GM19025 (cell line): ENCODE measurements at regions not wholly inside any gene's neighbourhood (a gene's known extent, or its start where the extent isn't known, plus 50 kb on each side); places are given as distances from the start of the nearest gene placed in this dataset.

Experiments used
- ATAC-seq: cut with Tn5 transposase; IDR thresholded peaks from one replicate; pipeline ENCODE4 v1.9.1; 2021; ENCODE audit warnings: mild to moderate bottlenecking, low read depth, moderate library complexity; ENCODE audit not compliant: unreplicated experiment

DNA sequence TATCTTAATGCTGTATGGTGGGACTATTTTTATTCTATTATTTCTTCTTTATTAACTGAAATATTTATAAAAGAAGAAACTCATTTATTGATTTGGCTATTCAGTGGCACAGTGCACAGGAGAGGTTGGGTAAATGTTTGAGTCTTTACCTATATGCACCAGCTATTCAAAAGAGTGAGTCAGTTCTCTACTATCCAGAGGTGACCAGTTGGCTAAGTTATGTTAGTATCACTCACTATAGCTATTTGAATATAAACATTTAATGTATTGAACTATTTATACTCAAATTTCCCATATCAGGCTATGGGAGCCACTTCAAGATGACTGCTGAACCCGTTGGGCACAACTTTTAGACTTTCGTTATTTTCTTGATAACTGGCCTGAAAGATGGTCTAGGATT is 106.1 kb upstream of the VEGFC start:
- ATAC-seq: no peak

DNA sequence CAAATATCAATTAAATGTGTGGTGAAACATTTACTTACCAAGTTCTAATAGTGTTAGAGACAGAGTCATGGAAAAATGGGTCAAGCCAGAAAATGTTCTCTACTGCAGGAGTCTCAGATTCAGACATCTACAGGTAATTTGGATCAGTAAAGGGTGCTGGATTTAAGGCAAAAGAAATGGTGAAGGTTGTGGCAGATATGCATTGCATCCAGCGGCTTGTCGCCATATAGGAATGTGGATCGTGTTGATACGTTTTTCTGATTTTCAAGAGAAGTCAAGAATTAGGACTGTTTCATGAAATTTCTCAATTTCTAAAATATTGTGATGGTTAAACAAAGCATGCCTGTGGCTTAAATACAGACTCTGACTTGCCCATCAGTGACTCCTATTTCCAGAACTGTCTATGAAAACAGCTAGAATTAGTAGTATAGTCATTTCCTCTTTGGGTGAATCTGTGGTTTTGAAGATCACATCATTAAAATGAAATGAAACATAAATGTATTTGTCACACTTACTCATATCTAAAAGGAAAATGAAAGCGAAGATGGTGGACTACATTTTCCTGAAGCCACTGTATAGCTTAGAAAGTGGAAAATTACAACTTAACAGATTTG is 110.1 kb upstream of the VEGFC start:
- peak; percentile 90 for ATAC-seq

DNA sequence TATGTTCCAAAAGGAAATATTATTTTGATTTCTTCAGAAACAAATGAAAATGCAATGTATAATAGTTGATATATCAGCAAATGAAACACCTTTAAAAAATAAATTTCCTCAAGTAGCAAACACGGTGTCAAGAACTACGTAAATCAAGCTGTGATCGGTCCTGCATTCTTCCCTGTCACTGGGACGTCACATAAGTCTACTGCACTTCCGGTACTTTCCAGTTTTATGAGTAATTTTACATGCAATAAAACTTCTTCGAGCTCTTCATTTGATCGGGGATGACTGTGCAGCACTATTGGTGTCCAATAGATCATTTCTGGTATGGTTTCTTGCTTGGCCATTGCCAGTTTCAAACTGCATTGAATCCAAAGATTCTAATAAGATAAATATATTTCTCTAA is 114.0 kb upstream of the VEGFC start:
- no peak for ATAC-seq

DNA sequence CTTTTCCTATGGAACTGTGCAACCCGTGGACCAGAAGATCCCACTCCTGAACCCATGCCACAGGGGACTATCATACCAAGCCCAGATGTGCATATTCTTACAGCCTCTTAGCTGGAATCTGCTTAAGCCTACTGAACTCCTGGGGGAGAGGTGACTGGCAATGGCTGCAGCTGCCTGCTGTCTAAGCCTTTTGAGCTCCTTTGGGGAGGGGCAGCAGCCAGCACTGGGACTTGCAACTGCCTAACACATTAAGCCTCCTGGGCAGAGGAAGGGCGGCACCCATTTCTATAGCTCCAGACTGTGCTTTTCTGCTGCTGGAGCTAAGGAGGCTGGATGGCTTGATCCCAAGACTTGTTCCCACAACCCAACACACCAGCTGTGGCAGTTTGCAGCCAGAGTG is 117.9 kb upstream of the VEGFC start:
- no peak for ATAC-seq

DNA sequence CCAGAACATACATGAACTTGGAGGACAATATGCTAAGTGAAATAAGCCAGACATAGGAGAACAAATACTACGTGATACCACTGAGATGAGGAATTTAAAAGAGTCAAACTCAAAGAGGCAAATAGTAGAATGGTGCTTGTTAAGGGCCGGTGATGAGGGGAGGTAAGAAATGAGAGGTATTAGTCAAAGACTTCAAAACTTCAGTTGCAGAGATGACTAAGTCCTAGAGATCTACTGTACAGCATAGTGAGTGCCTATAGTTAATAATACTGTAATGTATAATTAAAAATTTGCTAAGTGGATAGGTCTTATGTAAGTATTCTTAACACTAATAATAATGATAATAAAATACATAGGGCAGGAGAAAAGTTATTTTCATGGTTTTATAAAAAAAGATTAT is 126.9 kb upstream of the VEGFC start:
- ATAC-seq: no peak

DNA sequence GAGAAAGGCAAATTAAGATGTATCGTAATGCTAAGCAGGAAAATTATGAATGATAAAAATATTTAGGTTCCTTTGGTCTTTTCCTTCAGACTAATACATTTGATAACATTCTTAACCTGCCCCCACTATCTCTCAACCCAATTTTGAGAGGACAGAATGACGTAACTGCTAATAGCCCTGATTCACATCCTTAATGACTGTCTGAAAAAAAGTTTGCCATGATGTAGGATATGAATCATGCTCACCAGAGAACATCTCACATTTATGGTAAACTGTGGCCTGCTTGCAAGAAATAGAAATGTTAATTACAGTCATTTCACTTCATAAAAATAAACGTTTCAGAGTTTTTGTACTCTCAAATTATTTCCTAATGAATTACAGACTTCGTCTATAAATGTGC is 128.0 kb upstream of the VEGFC start:
- ATAC-seq: no peak

DNA sequence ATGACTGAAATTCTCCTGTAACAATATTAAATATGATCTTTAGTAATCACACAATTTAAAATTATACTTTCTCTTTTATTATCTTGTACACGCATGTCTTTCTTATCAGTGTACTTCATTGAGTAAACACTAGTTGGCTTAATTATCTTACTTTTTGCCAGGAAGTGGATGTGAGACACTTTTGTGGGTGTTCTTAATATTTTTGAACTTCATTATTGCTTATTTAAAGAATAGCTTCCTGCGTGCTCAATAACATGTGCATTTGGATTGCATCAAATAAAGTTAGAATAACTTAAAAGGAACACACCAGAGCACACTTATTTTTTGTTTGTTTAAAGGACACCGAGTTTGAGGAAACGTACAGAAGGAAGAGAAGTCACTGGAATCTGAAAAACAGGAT is 128.5 kb upstream of the VEGFC start:
- ATAC-seq: no peak

DNA sequence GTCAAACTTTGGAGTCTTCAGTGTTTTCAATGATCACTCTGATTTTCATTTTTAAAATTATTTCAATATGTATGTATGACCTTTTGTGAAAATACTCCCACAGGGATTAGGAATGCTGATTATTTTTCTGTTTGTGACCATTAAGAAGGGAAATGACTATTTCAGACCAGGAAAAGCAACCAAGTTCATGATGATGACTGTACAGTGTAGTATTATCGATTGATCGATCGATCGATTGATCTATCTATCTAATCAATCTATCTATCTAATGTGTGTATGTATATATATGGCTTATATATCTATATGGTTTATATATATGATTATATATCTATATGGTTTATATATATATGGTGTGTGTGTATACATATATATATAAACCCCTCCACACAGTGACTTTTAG is 131.5 kb upstream of the VEGFC start:
- ATAC-seq: no peak

DNA sequence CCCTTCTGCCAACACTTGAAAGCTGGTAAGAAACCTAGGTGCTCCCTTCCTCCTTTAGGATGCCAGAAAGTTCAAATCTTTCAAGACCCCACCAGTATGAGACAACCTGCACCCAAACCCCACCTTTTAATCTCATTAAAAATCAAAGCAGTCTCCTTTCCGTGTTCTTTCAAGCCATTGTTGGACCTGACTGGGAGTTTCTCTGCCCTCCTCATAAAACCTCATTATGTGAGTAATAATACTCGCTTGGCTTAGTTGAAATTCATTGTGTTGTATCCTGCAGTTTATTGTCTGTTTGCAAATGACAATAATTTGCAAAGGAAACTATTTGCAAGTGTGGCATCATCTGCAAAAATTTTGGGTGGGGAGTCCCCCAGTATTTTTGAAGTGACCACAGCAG is 133.2 kb upstream of the VEGFC start:
- no peak for ATAC-seq

DNA sequence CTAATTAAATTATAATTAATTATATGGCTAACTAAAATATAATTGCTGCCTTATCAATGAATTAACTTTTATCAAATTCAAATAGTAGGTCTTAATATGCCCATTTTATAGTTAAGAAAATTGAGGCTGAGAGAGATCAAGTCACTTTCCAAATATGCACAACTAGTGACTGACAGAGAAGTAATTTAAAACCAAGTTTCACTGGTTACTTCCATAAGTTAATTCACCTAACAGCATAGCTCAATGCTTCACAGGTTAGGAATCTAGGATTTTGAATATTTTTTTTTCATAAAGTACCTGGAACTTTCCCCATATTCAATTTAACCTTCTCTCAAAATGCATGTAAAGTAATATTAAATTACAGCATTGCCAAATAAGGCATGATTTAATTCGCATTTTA is 134.4 kb upstream of the VEGFC start:
- ATAC-seq: no peak

DNA sequence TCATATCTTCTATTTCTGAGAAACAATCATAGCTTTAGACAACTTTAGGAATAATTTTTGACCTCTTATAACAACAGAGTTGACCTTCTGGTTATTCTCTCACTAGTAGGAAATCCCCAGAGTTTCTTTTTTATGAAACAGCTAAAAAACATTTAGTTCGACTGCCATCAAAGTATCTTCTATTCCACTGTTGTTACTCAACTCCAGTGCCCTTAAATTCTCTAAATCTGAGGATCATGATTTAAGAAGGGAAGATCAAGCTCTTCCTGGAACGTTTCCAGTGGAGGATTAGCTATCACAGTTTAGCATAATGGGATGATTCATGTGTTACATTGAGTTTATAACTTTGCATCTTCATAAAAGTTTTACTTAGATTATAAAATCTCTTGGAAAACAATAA is 134.9 kb upstream of the VEGFC start:
- ATAC-seq: no peak

DNA sequence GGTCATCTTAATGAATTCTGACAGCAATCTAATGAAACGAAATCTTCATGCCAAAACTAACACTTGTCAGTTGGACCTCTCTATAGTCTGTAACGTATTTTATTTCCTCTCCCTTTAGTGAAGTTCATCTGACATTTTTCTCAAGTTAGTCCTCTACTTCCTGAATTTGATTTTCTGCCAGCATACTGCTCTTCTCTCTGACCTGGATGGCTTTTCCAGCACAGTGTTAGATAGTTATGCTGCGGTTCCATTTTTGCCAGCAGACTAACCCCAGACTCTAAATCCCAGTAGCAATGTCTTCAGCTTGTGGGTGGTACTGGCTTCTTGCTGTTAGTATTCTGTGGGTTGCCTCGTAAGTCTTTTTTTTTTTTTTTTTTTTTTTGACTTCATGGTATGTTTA is 146.7 kb upstream of the VEGFC start:
- no peak for ATAC-seq

DNA sequence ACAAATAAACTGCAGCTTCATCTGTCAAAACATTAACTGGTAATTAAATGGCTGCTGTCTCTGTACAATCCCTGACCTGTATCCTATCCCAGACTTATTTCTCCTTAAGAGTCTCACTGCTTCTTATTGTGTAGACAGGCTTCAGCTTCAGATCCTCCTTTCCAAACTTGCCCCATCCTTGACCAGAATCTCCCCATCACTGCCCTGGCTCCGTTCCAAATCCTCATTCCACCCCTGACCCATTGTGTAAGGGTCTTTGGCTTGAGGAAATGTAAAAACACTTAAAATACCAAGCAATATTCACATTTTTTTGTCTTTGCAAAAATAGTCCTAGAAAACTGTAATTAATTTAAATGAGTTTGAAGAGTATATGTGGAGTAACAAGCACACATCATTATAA is 152.6 kb upstream of the VEGFC start:
- ATAC-seq: no peak

DNA sequence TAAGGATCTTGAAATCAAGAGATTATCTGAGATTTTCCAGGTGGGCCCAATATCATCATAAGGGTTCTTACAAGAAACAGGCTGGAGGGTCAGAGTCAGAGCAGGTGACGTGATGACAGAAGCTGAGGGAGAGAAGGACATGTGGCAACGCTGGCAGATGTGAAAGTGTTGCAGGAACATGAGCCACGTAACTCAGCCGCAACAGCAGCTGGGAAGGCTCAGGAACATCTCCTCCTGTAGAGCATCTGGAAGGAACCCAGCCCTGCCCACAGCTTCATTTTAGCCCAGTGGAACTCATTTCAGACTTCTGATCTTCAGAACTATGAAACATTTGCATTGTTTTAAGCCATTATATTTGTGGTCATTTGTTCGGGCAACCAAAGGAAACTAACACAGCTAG is 156.3 kb upstream of the VEGFC start:
- no peak for ATAC-seq

DNA sequence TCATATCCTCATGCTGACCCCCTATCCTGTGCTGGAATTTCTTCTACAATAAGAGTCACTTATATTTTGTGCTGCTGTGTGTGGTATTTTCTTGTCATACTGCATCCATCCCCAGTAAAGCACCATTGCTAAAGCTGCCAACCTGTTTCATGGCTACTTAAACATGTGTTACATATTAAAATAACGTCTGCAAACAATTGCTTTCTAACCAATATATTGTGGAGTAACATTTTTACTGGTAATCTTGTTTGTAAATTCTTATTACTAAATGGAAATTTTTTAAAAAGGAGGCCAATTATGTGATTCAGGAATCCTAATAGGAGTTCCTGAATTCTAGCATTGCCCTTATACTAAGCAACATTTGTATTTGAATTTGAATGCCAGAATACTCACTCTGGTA is 160.3 kb upstream of the VEGFC start:
- no peak for ATAC-seq

DNA sequence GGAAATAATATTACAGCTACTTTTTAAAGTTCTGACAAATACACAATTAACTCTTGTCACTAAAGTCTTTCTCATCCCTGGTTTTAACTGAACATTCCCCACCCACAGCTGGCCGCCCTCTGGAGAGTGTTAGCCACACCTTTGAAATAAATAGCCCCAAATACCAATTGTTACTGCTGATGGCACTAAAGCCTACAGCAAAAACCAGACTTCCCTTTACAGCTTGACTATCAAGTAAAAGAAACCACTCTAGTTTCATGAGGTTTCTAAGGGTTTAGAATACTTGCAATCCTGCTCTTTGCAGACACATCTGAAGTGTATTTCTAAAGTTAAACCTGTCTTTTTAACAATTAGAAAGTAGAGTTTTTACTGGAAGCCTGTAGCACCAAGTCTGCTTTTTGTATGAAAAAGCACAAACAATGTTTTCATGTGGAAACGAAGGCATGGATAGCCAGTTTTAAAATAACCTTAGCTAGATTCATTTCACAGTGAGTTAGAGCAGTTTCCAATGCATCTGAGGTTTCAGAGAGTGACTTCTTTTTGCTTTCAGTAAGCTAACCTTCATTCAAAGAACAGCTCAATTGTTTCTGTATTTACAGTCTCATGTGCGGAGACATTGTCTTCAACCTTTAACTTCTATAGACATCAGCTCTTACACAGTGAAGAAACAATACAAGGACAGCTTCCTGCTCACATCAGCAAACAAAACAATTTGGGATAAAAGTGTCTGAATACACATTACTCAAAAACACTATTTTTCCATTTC is 164.8 kb upstream of the VEGFC start:
- ATAC-seq: no peak

DNA sequence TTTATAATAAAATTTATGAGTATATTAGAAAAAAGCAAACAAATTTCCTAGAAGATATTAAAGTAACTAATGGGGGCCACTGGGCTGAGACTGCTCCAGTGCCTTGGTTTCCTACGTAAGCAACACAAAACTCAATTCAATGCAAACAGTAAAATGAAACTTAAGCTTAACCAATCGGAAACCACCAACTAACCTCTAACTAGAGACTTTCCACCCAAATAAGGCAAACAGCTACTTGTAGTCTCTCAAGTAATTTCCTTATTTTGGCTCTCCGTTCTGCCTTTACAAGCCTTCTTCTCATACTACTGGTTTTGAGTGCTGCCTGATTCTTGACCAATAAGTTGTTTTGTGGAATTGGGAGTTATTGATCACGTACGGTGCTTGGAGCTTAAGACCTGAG is 167.3 kb upstream of the VEGFC start:
- ATAC-seq: no peak

DNA sequence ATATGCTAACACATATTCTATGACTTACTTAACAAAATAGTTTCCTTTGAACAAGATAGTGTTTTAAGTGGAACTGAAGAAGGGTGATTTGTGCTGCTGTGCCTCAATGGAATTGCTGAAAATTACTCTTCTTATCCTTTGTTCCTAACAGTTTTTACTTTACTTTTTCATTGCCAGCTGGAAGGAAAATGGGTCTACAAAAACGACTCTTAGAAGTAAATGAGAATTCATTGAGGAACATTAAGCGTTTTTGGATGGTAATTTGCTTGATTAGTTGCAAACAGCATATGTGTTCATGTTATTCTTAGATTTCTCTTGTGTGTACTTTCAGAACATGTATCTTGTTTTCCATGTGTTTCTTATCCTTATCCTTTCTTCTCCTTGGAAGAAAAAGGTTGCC is 170.4 kb upstream of the VEGFC start:
- ATAC-seq: no peak

DNA sequence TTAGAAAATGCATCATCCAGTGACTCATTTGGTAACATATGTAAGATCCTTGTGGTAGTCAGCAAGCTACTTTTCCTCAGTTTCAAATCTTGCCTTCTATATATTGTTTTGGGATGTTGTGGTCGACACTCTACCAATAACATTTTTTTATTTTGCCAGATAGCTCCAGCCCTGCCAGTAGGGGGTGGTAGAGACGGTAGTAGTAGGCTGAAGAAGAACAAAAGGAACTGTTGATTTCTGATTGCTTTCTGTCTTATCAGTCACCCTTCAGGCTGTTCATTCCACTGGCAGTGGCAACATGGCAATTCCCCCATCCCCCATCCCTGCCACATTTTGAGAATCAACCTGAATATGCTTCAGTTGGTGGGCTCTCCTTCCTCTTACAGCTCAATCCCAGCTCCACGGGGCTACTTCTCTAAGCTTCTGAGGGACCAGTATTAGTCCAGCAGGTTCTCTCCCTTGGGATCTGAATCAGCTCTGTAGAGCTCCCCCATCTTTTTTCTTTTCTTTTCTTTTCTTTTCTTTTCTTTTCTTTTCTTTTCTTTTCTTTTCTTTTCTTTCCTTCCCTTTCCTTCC is 171.5 kb upstream of the VEGFC start:
- ATAC-seq: no peak

DNA sequence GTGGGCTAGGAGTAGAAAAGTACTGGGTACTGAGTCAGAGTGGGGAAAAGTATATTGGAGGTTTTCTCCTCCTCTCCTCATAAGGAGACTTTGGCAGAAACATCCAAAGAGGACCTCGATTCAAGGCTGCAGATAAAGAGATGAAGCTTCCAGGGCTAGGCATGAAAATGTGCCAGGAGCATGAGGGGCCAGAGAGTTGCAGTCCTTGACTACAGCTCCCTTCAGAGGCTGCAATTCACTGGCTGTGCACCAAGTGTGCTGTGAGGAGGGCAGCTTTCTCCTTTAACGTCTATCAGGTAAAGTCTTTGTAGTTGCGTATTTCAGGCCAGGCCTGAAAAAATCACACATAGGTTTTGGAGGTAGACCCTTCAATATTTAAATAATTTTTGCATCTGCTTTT is 174.9 kb upstream of the VEGFC start:
- no peak for ATAC-seq

DNA sequence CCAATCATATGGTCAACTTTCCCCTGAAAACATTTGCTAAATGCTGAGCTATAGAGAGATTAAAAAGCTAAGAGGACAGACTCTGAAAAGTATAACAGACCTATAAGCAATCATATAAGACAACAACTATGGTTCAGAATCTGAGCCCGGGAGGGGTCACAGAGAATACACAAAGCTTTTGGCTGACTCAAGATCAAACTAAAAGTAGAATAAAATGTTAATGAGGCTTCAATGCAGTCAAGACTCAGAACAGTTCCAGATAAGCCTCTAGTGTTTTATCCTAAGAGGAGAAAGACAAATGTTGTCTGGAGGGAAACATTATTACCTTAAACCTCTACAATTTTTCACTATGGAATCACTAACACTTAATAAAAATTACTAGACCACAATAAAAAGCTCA is 175.4 kb upstream of the VEGFC start:
- ATAC-seq: no peak

DNA sequence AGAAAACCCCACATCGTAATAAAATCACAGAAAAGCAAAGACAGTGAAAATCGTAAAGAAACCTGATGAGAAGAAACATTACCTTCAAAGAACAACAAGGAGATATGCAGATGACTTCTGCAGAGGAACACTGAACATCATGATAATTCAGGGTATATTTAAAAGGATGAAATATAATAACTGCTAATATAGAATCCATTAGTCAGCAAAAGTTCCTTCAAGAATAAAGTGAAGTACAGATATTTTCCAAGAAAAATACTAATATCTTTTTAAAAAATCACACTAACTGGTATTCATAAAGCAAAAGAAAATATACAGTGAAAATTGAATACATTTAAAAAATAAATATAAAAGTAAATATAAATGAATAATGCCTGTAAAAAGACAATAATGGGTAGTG is 176.3 kb upstream of the VEGFC start:
- no peak for ATAC-seq
